ENCODE measurements at regions not wholly inside any gene's neighbourhood (a gene's known extent, or its start where the extent isn't known, plus 50 kb on each side); places are given as distances from the start of the nearest gene placed in this dataset.
"Not testable (repeated sequence)": the region's sequence is repeated elsewhere in the genome, so short reads cannot be mapped to it uniquely, and the experiment has no call there.

DNA sequence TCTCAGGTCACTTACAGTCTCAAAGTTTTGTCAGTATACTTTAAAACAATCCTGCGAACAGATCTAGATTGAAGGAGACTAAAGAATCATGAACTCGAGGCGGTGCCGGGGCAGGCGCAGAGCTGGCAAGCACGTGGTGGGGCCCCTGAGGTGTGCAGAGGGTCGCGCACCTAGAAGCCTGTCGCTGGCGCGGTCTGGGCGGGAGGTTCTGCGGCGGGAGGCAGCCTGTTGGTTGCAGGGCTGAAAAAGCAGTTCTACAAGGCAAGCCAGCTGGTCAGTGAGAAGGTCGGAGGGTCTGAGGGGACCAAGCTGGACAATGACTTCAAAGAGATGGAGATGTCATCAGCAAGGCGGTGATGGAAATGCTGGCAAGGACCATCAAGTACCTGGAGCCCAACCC, 147.0 kb downstream of the GOSR1 start:
- not testable (repeated sequence) for DNase-seq

DNA sequence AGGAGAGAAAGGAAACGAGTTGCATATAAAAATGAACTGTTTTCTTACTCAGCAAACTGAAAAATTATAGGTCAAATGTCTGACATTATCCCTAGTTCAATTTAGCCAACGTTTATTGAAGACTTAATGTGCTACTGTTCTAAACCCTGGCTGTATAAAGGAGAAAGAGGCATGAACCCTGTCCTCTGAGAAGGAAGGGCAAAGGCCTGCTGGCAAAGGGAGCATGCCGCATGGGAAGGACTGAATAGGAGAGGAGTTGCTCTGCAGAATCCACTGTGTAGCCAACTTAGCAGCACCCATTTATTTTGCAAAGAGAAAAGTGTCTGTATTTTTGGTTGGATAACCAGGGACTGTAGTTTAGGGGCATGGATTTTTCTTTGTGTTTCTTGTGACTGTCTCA, 132.5 kb downstream of the GOSR1 start:
- DNase-seq, result not testable (repeated sequence)

DNA sequence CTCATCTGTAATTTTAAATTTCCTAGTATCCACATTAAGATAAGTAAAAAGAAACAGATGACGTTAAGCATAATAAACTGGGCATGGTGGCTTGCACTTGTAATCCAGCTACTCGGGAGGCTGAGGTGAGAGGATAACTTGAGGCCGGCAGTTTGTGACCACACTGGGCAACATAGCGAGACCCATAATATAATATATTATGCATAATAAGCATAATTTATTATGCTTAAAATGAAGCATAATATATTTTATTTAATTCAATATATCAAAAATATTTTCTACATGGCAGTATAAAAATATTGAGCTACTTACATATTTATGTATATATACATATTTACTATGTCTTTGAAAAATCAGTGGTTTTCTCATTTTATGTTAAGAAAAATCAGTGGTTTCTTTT, 128.3 kb downstream of the GOSR1 start:
- DNase-seq, result no peak

DNA sequence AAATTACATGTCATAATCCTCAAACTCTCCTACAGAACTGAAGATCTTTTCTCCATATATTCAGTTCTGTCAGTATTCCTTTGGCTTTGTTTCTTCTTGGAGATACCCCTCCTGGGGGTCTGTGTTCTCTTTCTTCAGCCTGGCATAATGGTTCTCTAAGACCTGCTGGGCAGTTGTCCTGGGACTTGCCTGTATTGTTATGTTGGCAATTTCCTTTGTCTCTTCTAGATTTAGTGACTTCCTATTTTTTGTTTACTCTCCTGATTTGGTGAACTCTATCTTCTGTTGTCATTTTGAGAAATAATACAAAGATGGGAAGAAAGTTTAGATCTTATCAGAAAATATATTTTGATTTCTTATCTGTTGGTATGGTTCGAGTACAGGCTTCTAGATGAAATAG, 127.8 kb downstream of the GOSR1 start:
- DNase-seq, result no peak

DNA sequence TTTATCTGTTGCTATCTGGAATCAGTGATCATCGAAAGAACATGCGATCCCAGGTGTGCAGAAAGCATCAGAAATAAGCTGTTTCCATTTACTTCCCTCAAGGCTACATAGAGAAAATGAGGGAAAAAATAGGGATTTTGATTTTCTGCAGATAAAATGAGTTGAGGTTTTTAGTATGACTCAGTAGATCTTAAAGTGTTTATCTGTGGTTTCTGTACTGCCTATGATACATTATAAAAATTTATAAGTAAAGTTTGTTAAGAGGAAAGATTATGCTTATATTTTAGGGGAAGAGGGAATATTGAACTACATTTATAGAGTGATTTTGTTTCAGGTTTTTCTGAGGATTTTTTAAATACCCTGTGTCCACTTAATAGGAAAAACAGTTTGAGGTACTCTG, 125.2 kb downstream of the GOSR1 start:
- not testable (repeated sequence) for DNase-seq

DNA sequence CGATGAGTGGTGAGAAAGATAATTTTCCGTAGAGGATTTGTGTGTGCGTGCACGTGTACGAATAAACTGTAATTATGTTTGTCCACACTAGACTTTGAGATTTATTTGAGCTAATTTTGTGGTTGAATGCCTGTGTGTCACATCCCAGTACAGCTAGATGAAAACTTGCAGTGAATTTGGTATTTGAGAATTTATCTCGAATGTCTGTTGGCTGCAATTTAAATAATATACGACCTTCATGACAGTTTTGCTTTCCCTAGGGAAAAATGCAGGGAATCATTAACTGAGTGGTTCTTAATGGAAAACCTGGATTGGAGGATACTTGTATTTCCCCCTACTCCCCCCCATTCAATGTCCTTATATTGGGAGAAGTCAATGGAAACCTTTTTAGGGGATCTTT, 124.8 kb downstream of the GOSR1 start:
- DNase-seq, result not testable (repeated sequence)

DNA sequence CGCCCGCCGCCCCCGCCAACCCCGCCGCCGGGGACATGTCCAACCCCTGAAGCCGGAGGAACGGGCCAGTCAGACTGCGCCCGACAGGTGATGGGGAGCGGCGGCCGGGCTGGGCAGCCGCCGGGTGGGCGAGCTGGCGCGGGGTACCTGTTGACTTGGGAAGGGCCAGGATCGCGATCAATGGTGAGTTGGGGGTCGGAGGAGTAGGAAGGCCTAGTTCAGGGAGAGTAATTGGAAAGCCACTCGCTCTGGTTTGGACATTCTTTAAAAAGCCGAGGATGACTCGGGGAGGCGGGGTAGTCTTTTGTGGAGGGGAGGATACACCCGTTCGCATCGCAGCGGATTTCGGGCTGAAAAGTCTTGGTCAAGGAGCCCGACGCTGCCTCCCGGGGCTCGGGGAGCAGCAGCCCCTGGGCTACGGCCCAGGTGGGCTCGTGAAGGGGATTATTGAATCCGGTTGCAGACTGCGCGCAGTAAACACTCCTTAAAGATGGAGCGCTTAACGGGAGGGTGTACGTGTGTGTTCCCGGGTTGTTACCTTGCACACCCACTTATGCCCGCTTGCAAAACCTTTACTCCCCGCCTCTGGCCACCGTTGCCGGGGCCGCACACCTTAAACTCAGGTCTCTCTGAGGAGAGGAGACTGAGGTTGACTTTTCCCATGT, 123.8 kb downstream of the GOSR1 start:
- peak; percentile 65 for DNase-seq

DNA sequence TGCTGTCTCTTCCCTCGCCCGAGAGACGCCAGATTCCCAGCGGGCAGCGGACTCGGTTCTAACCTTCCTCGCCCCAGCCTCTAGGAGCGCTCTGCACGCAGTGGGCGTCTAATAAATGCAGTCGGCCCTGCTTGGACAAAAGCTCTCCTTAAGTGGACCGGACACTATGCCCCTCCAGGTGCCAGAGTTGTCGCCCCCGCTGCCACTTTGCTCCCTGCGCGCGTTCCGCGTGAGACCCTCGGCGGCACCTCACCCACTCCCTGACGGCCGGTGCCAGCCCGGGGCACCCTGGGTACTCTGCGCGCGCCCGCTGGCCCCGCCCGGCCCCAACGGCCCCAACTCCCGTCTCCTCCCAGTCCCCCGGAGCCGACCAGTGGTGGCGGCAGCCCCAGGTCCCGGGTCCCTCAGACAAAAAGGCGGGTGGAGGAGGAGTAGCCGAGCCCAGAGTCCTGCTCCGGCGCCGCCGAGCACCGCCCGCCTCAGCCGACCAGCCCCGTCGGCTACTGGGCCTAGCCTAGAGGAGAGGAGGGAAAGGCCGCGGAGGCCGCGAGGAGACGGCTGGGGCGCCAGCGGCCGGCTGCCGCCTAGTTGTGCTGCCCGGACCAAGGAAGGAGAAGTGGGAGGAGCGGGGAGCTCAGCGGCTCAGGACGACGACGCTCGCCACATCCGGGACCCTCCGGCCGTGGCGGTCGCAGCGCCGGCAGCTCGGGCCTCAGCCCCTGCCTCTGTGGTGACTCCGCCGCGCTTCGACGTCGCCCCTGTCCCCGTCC, 123.0 kb downstream of the GOSR1 start:
- peak; percentile 86 for DNase-seq

DNA sequence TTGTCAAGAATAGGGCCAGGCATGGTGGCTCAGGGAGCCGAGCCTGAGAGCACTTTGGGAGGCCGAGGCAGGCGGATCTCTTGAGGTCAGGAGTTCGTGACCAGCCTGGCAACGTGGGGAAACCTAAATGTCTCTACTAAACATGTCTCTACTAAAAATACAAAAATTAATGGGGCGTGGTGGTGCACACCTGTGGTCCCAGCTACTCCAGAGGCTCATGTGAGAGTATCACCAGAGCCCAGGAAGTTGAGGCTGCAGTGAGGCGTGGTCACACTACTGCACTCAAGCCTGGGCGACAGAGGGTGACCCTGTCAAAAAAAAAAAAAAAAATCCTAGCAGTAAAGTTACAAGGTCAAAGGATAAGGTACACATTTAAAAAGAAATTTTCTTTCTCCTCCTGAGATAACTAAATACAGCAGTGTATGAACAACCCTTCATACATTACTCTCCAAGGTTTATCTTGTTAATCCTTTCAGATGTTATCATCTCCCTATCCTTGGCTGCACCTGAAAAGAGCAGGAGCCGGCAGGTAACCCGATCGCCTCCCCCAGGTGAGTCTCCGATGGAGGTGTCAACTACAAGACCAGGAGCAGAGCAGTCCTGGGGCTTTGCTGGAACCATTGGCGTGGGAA, 122.3 kb downstream of the GOSR1 start:
- no peak for DNase-seq

DNA sequence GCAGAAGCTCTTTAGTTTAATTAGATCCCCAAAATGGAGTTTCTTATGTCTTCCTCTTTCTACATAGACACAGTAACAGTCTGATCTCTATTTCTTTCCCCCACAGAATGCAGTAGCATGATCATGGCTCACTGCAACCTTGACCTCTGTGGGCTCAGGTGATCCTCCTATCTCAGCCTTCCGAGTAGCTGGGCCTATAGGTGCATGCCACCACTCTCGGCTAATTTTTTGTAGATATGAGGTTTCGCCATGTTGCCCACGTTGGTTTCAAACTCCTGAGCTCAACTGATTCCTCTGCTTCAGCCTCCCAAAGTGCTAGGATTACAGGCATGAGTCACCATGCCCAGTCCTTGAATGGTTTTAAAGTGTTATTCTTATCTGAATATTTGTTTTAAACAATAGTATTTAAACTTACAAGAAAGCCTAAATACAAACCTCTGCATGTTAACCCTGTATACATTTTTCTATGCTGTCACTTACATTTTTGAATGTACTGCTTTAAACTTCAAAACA, 120.6 kb downstream of the GOSR1 start:
- DNase-seq, result no peak

DNA sequence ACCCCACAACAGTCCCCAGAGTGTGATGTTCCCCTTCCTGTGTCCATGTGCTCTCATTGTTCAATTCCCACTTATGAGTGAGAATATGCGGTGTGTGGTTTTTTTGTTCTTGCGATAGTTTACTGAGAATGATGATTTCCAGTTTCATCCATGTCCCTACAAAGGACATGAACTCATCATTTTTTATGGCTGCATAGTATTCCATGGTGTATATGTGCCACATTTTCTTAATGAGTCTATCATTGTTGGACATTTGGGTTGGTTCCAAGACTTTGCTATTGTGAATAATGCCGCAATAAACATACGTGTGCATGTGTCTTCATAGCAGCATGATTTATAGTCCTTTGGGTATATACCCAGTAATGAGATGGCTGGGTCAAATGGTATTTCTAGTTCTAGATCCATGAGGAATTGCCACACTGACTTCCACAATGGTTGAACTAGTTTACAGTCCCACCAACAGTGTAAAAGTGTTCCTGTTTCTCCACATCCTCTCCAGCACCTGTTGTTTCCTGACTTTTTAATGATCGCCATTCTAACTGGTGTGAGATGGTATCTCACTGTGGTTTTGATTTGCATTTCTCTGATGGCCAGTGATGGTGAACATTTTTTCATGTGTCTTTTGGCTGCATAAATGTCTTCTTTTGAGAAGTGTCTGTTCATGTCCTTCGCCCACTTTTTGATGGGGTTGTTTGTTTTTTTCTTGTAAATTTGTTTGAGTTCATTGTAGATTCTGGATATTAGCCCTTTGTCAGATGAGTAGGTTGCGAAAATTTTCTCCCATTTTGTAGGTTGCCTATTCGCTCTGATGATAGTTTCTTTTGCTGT, 120.0 kb downstream of the GOSR1 start:
- not testable (repeated sequence) for DNase-seq

DNA sequence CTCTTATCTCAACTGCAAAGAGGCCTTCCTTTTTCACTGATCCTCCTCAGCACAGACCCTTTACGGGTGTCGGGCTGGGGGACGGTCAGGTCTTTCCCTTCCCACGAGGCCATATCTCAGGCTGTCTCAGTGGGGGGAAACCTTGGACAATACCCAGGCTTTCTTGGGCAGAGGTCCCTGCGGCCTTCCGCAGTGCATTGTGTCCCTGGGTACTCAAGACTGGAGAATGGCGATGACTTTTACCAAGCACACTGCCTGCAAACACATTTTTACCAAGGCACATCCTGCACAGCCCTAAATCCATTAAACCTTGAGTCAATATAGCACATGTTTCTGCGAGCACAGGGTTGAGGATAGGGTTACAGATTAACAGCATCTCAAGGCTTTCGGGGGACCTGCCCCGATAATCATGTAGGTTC, 117.8 kb downstream of the GOSR1 start:
- DNase-seq, result not testable (repeated sequence)

DNA sequence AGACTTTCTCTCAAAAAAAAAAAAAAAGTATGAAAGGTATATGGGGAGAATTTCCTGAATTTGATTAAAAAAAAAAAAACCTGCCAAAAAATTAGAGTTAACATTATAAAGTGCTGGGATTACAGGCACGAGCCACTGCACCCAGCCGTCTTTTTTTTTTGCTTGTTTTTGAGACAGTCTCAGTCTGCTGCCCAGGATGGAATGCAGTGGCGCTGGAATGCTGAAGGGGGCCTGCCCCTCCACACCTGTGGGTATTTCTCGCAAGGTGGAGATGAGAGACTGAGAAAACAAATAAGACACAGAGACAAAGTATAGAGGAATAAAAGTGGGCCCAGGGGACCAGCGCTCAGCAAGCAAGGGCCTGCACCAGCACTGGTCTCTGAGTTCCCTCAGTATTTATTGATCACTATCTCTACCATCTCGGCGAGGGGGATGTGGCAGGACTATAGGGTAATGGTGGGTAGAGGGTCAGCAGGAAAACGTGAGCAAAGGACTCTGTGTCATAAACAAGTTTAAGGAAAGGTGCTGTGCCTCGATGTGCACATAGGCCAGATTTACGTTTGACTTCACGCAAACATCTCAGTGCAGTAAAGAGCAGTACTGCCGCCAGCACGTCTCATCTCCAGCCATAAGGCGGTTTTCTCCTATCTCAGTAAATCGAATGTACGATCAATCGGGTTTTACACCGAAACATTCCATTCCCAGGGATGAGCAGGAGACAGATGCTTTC, 117.2 kb downstream of the GOSR1 start:
- no peak for DNase-seq

DNA sequence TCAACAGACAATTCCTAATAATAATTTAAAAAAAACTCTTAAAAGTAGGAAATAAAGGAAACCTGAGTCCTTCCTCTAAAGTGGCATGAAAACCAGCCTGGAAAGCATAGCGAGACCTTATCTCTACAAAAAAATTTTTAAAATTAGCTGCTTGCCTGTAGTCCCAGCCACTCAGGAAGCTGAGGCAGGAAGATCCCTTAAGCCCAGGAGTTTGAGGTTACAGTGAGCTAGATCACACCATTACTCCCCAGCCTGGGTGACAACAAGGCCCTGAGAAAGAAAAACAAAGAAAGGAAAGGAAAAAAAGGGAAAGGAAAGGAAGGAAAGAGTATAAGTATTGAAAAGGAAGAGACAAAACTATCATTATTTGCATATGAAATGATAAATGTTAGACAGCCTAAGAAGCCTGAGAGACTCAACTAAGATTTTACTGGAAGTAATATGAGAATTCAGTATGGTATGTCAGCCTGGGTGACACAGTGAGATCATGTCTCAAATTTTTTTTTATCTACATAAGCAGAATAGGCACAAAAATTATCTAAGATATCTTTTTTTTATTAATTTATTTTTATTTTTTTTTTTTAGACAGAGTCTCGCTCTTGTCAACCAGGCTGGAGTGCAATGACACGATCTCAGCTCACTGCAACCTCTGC, 113.0 kb downstream of the GOSR1 start:
- no peak for DNase-seq

DNA sequence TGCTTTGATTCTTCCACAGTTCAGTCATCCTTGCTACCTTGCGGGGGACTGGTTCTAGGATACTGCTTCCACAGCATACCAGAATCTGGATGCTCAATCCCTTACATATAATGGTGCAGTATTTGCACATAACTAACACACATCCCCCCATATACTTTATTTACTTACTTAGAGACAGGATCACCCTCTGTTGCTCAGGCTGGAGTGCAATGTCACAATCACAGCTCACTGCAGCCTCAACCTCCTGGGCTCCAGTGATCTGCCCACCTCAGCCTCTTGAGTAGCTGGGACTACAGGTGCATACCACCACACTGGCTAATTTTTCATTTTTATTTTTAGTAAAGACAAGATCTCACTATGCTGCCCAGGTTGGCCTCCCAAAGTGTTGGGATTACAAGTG, 112.2 kb downstream of the GOSR1 start:
- DNase-seq, result no peak

DNA sequence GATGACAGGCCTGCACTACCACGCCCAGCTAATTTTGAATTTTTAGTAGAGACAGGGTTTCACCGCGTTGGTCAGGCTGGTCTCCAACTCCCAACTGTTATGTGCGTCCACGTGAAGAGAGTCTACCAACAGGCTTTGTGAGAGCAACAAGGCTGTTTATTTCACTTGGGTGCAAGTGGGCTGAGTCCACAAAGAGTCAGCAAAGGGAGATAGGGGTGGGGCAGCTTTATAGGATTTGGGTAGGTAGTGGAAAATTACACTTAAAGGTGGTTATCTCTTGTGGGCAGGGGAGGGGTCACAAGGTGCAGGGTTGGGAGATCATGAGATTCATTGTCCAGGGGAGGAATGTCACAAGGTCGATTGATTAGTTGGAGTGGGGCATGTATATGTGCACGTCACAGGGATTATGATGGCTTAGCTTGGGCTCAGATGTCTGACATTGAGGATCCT, 111.6 kb downstream of the GOSR1 start:
- no peak for DNase-seq

DNA sequence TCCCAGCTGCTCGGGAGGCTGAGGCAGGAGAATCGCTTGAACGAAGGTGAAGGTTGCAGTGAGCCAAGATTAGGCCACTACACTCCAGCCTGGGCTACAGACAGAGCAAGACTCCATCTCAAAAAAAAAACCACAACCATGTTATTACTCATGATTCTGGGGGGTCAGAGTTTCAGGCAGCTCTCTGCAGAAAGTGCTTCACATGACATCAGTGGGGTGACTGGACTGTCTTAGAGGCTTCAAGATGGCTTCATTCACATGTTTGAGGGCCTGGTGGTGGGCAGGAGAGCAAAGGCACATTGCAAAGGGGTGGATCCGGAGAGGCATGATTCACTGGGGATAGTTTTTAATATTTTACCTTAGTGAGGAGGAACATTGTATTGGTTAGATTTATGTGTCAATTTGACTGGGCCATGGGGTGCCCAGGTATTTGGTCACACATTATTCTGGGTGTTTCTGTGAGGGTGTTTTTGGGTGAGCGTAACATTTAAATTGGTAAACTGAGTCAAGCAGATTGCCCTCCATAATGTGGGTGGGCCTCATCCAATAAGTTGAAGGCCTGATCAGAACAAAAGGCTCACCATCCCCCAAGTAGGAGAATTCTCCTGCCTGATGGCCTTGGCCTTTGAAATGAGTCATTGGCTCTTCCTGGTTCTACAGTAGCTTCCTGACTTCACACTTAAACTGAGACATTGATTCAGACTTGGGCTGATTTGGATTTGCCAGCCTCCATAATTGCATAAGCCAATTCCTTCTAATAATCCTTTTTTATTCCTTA, 109.8 kb downstream of the GOSR1 start:
- no peak for DNase-seq

DNA sequence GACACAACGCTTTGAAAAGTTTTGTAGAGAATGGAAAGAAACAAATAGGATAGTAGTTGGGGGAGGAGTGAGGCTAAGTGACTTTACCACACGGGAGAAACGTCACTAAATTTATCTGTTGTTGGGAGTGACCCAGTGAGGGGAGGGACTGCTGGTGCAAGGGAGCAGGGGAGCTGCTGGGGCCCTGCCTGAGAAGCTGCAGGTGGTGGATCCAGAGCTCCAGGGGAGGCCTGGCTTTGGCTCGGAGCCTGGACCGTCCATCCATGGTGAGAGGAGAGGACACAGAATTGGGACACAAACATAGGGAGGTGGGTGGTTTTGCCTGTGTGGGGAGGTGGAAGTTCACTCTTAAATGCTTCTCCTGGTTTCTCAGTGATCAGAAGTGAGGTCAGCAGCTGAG, 107.6 kb downstream of the GOSR1 start:
- DNase-seq, result no peak

DNA sequence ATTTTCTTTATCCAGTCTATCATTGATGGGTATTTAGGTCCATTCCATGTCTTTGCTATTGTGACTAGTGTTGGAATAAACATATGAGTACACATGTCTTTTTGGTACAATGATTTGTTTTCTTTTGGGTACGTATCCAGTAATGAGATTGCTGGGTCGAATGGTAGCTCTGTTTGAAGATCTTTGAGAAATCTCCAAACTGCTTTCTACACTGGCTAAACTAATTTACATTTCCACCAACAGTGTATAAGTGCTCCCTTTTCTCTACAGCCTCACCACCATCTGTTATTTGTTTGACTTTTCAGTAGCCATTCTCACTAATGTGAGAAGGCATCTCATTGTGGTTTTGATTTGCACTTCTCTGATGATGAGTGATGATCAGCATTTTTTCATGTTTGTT, 103.7 kb downstream of the GOSR1 start:
- DNase-seq, result no peak

DNA sequence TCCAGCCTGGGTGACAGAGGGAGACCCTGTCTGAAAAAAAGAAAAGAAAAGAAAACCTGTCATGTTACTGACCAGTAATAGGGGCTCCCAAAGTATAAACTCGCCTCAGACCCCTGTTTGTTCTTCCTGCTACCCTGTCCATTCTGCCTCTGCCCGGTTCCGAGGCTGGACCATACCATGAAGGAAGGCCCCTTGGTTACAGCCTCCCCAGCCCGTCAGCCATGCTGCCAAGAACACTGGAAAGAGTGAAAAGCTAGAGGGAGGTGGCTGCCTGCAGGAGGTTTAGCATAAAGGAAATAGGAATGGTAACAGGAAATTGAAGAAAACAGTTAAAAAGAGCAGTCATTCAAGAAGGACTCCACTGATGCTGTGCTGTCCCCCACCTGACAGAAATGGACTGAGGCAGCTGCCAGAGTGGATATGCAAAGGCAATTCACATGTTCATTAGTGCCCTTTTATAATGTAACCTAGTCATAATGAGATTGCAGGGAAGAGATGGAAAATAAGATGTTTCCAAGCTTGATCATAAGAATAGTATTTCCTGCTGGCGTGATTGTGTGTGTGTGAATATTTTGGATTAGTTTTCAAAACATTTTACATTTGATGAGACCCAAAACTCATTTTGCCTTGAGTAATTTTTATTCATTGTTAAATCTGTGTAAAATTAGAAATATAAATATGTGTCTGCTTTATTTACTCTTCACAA, 102.6 kb downstream of the GOSR1 start:
- no peak for DNase-seq

All from activated effector memory CD4-positive, alpha-beta T cell treated with anti-CD3 and anti-CD28 coated beads, Interleukin-2, amount 50 U/mL, for 16 hours (primary cell).